Right ventricle myocardium inferior (tissue), 1 donor: ENCODE measurements at regions not wholly inside any gene's neighbourhood (a gene's known extent, or its start where the extent isn't known, plus 50 kb on each side); places are given as distances from the start of the nearest gene placed in this dataset.
A peak's percentile ranks its signal among the peaks of the same experiment; 100 is the strongest.
"Not testable (repeated sequence)": the region's sequence is repeated elsewhere in the genome, so short reads cannot be mapped to it uniquely, and the experiment has no call there.

Source experiments
- ATAC-seq: fragments of 200-7000 bp; cut with Tn5 transposase; one replicate; pipeline ENCODE4 v1.9.1; 2020; ENCODE audit warnings: mild to moderate bottlenecking, moderate library complexity
- DNase-seq: peaks from one replicate; pipeline ENCODE4 v3.0.0; 2021; ENCODE audit errors: missing footprints
- intact Hi-C: fragments of 100-400 bp; cut with DNase I; formaldehyde crosslinking; loops from one replicate; pipeline ENCODE4 v1.11.0; 2022
- donor health status: DM: no; HTN: yes; CAD: no; lungs with severe emphysema.

- peak; percentile 48 for ATAC-seq
- DNase-seq, intact Hi-C loops: not testable (repeated sequence)
Observed at GRCh38 chr16:33128982-33129634, 64.9 kb upstream of the TP53TG3C start.
